Peyer's patch (tissue), 4 donors: ENCODE measurements at regions not wholly inside any gene's neighbourhood (a gene's known extent, or its start where the extent isn't known, plus 50 kb on each side); places are given as distances from the start of the nearest gene placed in this dataset.

Experiments used
- CTCF ChIP-seq, 6 experiments: fragments of 450-650 bp in 4 of 6; fragments of 200-600 bp in 2 of 6; sonication (generic) in 1 of 6; IDR thresholded peaks; one replicate each; pipeline ENCODE4 v1.5.1; 2017 to 2019; ENCODE audit warnings: antibody characterized with exemption in 6 of 6, mild to moderate bottlenecking in 3 of 6, moderate library complexity in 1 of 6
- POLR2A ChIP-seq, 2 donors: fragments of 450-650 bp; IDR thresholded peaks; one replicate each; pipeline ENCODE4 v1.5.1; 2017; ENCODE audit warnings: antibody characterized with exemption in 2 of 2, mild to moderate bottlenecking in 2 of 2, moderate library complexity in 2 of 2

- TF ChIP-seq CTCF (IDR thresholded peaks at IDR 0.05) (no peak), POLR2A (IDR thresholded peaks at IDR 0.05) (no peak)
Observed at GRCh38 chr21:17348357-17348756, 164.5 kb upstream of the CXADR start.
